ENCODE measurements at regions not wholly inside any gene's neighbourhood (a gene's known extent, or its start where the extent isn't known, plus 50 kb on each side); places are given as distances from the start of the nearest gene placed in this dataset.

DNA sequence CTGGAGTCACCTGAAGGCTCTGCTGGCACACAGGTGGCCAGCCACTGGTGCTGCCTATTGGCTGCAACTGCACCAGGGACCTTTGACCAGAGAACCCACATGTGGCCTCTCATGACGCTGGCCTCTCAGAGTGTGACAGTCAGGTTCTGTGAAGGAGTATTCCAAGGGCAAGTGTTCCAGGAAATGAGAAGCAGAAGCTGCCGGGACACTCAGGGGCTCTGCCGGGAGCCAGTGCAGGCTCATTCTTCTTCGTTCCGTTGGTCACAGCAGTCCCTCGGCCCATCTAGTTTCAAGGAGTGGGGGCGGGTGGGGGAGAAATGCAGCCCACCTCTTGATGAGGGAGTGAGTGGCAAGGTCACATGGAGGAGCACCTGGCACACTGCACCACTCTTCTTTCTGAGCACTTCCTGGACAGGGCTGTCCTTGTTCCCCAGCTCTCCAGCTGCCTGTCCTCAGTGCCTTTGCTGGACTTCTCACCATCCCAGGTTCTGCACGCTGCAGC, 237.5 kb downstream of the GADD45G start:
- TF ChIP-seq TAF1 (IDR thresholded peaks at IDR 0.05; ENCODE audit: low read depth) (no peak), RAD21 (IDR thresholded peaks at IDR 0.05; ENCODE audit: low read depth) (no peak), YY1 (IDR thresholded peaks at IDR 0.05; ENCODE audit: low read depth) (no peak), EP300 (IDR thresholded peaks at IDR 0.05; ENCODE audit: borderline replicate concordance) (no peak), FOXM1 (IDR thresholded peaks at IDR 0.05; ENCODE audit: borderline replicate concordance, low read depth) (no peak), EGR1 (IDR thresholded peaks at IDR 0.05) (no peak), CREB1 (IDR thresholded peaks at IDR 0.05; ENCODE audit: low read depth) (no peak), TEAD4 (IDR thresholded peaks at IDR 0.05) (no peak), CEBPB (IDR thresholded peaks at IDR 0.05) (no peak), ZBTB7A (IDR thresholded peaks at IDR 0.05; ENCODE audit: low read depth) (no peak)
- TF ChIP-seq, protein P1, sequence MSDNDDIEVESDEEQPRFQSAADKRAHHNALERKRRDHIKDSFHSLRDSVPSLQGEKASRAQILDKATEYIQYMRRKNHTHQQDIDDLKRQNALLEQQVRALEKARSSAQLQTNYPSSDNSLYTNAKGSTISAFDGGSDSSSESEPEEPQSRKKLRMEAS (IDR thresholded peaks at IDR 0.05): no peak
- TF ChIP-seq, protein P2, sequence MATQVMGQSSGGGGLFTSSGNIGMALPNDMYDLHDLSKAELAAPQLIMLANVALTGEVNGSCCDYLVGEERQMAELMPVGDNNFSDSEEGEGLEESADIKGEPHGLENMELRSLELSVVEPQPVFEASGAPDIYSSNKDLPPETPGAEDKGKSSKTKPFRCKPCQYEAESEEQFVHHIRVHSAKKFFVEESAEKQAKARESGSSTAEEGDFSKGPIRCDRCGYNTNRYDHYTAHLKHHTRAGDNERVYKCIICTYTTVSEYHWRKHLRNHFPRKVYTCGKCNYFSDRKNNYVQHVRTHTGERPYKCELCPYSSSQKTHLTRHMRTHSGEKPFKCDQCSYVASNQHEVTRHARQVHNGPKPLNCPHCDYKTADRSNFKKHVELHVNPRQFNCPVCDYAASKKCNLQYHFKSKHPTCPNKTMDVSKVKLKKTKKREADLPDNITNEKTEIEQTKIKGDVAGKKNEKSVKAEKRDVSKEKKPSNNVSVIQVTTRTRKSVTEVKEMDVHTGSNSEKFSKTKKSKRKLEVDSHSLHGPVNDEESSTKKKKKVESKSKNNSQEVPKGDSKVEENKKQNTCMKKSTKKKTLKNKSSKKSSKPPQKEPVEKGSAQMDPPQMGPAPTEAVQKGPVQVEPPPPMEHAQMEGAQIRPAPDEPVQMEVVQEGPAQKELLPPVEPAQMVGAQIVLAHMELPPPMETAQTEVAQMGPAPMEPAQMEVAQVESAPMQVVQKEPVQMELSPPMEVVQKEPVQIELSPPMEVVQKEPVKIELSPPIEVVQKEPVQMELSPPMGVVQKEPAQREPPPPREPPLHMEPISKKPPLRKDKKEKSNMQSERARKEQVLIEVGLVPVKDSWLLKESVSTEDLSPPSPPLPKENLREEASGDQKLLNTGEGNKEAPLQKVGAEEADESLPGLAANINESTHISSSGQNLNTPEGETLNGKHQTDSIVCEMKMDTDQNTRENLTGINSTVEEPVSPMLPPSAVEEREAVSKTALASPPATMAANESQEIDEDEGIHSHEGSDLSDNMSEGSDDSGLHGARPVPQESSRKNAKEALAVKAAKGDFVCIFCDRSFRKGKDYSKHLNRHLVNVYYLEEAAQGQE (IDR thresholded peaks at IDR 0.05; ENCODE audit: low read depth): no peak
- TF ChIP-seq, protein P3, sequence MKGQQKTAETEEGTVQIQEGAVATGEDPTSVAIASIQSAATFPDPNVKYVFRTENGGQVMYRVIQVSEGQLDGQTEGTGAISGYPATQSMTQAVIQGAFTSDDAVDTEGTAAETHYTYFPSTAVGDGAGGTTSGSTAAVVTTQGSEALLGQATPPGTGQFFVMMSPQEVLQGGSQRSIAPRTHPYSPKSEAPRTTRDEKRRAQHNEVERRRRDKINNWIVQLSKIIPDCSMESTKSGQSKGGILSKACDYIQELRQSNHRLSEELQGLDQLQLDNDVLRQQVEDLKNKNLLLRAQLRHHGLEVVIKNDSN (IDR thresholded peaks at IDR 0.05): no peak
